Activated CD8-positive, alpha-beta memory T cell treated with anti-CD3 and anti-CD28 coated beads, Interleukin-2, amount 50 U/mL, for 24 hours (primary cell): ENCODE measurements at regions not wholly inside any gene's neighbourhood (a gene's known extent, or its start where the extent isn't known, plus 50 kb on each side); places are given as distances from the start of the nearest gene placed in this dataset.

Source experiments
- DNase-seq: peaks from one replicate; pipeline ENCODE4 v3.0.0-alpha.2; 2020; ENCODE audit errors: extremely low read depth

DNA sequence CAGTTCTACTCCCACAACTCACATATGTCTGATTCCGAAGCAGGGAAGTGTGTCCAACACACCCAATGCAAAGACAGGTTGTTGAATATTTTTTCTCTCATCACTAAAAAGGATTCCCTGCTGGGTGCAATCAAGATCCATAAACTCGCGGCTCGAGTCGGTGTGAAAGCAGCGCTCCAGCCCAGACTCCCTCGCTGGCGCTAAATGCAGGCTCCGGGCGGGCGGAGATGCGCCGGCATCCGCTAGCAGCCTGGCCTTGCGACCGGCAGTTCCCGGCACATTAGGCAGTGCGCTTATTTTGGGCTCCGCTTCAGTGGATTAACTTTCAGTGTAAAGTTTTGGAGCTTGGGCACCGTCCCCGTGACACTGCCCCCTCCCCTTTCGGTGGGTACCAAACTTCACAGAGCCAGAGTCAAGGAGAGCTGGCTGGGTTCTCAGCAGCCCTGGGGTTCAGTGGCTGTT, 87.7 kb upstream of the POU3F1 start:
- no peak for DNase-seq

DNA sequence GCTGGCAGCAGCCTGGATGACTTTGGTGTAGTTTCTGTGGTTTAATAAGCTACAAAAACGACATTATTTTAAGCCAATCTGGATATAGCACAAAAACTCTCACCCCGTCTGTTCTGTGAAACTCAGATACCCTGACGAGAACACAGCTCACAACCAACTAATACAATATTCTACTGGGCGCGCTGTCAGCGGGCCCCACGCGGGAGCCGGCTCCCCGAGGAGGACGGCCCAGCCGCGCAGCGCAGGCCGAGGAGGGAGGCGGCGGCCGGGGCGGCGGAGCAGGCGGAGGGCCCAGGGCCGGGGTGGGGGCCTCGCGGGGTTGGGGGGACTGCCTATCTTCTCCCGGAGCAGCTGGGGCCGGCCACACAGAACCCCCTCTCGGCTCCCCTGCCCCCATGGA, 87.2 kb upstream of the POU3F1 start:
- DNase-seq: no peak

DNA sequence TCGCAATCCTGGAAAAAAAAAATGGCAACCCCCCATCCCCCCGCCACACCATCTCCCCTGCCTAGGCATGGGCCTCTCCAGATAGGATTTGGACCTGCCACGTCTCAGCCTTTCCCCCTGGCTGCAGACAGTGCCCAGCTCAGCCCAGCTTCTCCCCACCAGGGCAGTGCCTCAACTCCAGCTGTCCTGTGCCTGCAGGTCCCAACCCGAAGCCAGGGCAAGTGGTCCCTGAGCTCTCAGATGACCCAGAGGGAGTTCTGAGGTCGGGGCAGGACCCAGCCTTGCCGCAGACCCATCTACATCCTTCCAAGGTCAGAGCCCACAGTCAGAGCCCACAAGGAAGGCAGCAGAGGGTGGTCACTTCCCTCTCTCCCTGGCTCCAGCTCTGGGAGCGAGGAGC, 86.7 kb upstream of the POU3F1 start:
- DNase-seq: no peak

DNA sequence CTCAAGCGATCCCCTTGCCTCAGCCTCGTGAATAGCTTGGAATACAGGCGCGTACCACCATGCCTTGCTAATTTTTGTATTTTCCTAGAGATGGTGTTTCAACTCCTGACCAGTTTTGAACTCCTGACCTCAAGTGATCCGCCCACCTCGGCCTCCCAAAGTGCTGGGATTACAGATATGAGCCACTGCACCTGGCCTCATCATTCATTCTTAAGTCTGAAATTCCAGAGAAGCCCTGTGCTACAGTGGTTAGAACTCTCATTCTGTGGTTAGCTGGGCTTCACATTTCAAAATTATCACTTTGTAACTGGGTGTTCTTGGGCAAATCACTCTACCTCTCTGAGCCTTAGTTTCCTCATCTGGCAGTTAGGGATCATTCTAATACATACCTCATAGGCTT, 86.1 kb upstream of the POU3F1 start:
- DNase-seq: no peak

DNA sequence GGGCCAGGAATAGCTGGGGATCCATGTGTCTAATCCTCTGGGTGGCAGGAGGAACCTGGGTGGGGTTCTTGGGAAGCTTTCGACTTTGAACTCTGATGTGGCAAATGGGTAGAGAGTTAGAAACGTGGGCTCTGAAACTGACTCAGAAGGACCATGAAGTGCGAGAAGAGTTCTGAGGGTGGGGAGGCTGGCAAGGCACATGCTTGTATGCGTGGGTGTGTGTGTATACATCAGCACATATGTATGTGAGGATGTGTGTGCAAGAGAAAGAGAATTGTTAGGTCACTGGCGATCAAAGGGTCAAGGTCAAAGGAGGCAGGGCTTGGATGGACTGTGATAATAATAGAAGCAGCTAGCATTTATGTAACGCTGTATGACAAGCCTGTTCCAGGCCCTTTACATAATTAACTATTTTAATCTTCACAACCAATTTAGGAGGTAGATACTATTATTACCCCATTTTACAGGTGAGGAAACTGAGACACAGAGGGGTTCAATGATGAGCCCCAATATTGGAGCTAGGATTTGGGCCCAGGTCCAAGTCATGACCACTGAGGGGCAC, 84.5 kb upstream of the POU3F1 start:
- no peak for DNase-seq

DNA sequence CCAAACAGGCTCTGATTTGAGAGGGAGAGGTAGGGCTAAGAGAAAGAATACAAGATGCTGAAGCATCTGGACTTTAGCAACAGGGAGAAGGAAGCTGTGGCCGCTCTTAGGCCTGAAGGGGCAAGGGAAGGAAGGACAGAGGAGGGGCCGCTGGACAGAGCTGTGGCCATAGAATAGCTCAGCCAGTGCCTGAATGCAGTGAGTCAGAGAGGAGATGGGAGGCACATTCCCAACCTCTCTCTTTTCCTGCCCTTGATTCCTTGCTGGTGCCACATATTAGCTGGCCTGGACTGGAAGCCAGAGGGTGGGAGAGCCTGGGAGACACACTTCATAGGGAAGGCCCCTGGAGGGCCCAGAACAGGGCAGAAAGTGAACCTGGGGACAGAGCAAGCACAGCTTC, 83.4 kb upstream of the POU3F1 start:
- DNase-seq: no peak

DNA sequence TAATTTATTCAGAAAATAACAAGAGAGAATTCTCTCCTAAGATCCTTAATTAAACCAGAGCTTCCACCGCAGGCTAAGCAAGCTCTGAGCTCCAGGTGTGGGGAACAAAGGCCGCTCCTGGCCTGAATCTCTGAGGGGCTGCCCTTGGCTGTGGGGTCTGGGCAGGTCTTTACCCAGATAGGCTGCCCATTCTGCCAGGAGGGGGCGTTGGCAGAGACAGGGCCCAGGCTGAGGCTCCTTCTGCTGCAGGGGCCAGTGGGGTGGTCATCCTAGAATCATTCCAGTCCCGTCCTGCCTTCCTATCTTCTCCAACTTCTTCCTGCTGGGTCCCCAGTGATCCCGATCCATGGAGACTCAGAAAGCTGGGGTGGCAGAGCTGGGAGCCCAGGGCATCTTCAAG, 82.9 kb upstream of the POU3F1 start:
- no peak for DNase-seq

DNA sequence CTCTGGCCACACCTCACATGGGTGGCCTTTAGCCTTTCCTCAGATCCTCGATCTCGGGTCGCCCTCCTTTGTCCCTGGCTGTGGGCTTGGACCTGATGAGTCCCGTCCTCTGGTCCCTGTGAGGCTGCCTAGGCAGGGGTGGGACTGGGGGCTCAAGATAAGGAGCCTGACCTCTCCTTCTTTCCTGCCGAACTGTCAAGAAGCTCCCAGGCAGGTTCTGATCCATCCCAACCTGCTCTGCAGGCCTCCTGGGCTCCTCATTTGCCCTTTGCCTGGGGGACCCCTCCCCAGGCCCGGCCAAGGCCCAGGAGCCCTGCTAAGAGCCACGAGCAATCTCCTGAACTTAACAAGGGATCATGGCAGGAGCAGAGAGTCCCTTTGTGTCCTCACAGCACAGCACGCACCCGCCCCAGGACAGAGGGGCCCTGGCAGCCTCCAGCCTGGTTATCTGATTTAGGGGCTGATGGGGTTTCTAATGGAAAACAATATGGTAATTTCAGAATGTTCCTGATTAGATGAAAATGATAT, 82.4 kb upstream of the POU3F1 start:
- DNase-seq: no peak

DNA sequence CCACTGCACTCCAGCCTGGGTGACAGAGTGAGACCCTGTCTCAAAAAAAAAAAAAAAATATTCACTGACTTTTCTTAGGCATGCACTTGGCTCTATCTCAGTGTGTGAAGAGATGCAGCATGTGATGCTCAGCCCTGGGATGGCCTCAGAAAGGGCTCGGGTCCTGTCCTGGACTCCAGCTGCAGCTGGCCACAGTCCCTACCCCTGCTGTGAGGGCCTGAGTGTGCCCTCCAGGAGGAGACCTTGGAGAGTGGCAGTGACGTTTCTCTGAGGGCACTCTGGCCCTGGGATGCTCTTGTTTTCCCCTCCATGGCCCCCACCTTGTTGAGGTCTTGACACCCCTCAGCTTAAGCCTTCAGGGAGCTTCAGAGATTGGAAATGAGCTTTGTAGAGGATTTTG, 81.9 kb upstream of the POU3F1 start:
- DNase-seq: no peak

DNA sequence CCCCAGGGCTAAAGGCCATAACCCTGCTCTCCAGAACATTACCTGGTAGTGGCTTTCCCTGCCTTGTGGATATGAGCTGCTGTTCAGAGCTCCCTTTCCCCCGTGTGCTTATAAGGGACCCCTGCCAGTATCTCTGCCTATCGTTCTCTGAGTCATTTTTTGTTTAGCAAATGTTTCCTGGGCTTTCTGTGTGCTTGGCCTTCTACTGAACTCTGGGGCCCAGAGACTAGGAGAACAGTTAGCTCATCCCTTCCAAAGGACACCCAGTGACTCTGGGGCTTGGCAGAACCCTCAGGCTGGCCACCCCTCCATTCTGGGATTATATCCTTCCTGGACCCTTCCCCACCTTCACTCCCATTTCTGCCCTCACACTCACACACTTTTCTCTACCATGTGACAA, 80.8 kb upstream of the POU3F1 start:
- no peak for DNase-seq

DNA sequence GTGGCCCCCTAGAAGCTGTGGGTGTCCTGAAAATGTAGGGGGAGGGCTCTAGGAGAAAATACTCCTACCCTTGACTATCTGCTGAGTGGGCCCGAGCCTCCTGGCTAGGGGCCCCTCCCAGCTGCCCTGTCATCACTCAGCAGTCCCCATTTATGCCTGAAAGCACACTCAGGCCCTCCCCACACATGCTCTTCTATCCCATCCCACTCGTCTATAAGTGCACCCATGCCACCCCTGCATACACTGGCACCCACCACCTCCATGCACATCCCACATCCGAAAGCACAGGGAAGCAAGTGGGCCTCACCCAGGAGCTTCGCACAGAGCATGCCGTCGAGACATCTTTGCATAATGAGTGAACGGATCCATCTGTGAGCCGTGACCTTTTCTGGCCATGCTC, 80.4 kb upstream of the POU3F1 start:
- no peak for DNase-seq

DNA sequence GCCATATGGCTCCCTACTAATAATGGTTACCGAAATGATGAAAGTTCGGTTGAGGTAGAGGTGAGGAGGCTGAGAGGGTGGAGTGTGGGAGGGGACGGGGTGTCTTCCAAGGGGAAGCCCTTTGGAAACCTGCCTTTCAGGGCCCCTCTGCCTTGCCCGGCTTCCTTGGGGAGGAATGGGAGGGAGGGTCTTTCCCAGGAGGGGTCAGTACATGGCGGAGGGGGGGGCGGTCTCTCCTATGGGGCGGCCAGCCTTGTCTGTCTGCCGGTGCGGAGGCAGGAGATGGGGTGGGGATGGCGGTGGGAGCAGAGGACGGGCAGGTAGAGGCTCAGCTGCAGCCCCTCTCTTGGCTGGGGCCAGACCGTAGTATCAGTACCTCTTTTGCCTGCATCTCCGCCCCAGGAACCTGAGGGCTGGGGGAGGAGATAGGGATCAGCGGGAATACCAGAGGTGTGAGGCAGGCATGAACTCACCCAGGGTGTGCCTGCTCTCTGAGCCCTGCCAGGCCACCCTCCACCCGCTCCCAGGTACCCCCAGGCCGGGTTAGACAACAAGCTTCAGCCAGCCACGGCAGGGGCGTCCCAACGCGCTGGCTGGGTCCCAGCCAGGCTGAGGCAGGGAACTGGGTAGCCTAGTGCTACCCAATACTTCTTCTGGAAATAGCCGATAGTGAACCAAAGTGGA, 79.4 kb upstream of the POU3F1 start:
- no peak for DNase-seq

DNA sequence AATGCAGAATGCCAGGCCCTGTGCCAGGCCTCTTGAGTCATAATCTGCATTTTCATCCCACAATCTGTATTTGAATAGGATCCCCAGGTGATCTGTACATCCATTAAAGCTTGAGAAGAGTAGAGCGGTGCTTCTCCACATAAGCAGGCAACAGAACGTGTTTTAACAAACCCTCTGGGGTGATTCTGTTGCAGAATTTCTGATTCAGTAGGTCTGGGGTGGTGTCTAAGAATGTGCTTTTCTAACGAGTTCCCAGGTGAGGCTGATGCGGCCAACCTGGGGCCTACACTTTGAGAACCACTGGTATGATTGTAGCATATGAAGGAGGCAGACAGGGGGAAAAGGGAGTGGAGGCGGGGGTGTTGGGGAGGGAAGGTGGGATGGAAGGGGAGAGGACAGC, 78.4 kb upstream of the POU3F1 start:
- DNase-seq: no peak

DNA sequence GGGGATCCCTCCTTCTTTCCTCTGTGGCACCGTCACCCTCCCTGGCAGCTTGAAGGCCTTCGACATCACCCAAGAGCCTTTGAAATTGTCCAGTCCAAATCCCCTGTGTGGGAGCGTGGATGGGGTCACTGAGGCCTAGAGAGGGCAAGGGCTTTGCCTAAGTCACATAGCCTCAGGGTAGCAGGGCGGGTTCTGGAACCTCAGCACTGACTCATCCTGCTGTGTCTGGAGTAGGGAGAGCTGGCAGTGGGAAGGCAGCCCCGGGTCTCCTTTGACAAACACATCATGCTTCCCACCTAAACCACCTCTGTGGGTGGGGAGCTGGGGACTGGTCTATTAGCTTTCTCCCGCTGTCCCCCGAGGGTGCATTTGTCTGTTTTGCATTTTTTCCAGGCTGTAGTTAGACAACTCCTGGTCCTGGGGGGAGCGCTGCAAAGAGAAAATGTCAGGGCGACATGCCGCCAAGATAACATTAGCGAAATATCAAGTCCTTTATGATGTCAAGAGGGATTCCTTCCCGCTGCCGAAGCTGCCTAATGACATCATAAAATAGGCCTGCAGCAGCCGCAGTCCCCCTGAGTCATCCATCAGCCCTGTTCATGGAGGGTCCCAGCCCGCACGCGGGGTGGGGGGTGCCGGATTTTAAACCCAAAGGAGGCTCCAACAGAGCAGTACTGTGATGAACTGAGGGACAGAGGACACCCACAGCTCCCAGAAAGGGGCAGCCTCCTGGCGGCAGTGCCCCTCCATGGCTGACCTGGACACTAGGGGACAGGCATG, 77.0 kb upstream of the POU3F1 start:
- no peak for DNase-seq

DNA sequence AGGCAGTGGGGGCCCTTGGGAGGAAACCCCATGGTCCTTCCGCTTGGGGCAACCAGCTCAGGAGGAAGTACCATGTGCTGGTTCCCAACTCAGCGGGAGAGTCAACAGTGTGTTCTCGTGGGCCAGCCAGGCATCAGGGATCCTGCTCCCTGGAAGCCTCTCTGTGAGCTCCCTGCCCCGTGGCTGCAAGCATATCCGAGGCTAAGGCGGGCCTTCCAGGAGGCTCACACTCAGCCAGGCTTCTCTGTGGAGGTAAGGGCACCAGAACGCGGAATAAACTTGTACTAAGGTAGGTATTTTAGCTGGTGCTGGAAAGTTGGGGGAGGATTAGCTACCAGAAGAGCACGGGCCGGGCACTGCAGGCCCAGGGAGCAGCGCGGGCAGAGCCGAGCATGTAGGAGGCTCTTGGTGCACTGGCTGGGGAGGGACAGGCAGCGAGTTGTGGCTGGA, 74.7 kb upstream of the POU3F1 start:
- DNase-seq: no peak

DNA sequence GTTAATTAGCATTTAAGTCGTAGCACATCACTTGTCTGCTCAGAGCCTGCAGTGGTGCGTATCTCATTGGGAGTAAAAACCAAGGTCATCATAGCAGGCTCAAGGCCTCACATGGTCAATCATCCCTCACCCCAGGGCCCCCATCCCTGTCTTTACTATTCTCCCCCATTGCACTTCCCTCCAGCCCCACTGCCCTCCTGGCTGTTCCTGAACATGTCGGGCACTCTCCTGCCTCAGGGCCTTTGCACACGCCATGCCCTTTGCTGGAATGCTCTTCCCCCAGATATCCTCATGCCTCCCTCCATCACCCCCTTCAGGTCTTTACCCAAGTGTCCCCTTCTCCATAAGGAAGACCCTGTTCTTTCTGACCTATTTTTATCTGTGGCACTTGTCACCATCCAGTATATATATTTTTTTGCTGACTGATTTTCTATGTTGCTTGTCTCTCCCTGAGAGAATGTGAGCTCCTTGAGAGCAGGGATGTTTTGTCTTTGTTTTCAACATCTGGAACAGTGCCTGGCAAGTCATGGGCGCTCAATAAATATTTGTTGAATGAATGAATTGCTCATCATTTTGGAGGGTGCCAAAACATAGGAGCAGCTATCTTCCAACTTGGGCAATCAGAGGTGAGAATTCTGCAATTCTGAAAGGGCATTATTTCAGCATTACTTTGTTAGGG, 74.1 kb upstream of the POU3F1 start:
- no peak for DNase-seq

DNA sequence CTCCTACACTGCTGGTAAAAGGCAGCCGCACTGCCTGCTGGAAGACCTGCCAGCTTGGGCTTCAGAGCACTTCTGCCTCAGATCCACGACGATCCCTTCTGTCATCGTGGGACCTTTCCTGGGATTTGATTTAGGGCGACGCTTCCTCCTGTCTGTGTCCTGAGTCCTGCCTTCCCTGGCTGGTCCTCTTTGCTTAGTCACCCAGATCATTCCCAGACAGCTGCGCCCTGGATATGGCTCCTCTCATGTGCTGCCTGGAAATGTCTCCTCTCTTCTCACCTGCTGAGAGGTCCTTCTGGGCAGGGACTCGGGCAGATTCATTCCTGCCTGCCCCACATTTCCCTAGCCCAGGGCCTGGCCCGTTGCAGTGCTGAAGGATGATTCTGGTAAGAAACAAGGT, 72.4 kb upstream of the POU3F1 start:
- no peak for DNase-seq

DNA sequence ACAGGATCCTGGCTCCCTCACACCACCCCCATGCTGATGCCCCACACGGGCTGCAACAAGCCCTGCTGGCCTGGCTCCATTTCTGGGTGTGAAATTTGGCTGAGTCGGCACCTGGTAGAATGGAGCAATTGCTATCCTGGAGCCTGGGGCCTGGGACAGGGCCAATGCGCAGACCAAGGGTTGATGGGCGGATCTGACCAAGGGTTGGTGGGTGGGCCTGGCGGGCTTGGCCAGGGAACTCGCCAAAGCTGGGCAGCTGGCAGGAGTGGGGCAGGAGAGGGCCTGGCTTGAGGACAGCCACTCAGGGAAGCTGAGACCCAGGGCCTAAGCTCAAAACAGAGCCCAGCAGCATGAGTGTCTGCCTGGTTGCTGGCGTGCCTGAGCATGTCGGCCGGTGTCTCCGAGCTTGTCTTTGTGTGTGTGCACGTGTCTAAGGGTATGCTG, 70.9 kb upstream of the POU3F1 start:
- no peak for DNase-seq

DNA sequence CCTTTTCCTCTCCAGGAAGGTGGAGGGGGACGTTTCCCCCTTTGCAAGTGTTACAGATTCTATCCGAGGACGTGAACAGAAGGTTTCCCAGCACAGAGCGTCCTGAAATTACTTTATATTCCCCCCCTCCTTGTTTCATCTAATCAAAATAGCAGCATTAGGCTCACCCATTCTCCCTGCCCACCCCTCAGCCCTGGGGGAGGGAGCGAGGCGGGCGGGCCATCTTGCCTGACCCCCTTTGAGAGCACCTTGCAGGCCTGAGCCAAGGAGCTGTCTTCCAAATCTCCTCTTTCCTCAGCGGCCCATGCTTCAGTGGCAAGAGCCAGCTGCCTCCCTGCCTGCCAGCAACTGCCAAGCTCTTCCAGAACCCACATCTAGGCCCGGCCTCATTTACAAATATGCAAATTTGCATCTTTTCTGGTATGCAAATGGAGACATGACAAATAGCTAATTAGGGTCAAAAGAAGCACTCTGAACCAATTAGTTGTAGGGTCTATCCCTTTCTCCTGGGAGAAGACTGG, 69.1 kb upstream of the POU3F1 start:
- DNase-seq: no peak

DNA sequence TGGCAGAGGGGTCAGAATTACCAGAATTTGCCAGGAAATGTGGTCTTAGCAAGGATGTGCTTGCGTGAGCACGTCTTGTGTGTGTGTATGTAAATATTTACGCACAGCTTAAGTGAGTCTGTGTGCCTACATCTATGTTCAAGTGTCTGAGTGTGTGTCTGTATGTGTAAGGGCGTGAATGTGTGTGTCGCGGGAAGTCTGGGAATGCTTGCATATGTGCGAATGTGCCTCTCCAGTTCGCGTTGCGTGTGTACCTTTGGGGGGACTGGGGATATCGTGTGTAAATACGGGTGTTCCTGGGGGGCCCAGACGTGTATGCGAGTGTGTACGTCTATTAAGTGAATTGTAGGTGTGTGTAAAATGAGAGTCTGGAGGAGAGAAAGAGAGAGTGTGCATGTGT, 68.6 kb upstream of the POU3F1 start:
- no peak for DNase-seq

DNA sequence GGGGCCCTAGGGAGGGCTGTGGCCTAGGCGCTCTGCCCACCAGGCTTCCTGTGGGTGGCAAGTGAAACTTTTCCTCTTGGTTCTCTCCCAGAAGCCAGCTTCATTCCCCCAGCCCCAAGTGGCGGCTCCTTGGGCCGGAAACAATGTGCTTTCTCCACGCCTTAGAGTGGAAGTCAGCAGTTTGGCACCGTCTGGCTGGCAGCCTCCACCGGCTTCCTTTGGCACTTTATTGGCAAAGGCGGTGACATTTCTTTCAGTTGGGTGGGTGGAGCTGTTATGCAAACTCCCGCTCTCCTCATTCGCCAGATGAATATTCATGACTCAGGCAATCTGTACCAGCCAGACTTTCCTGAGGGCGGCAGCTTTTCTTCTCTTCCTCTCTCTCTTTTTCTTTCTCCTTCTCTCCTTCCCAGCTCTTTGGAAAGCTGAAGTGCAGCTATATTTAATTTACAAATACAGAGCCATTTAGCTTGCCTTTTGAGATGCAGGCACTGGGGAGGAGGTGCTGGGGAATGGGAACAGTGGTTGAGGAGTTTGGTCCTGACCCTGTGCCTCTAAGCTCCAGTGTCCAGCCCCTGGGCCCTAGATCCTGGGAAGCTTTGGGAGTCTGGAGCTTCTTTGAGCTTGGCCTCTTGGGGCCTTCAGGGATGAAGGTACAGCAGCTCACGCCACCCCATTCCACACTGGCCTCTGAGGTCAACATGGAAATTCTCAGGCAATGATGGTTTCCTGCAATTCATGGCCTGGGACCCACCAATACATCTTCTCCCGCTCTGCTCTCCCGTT, 67.8 kb upstream of the POU3F1 start:
- no peak for DNase-seq
